Mammary epithelial cell (primary cell): ENCODE measurements at regions not wholly inside any gene's neighbourhood (a gene's known extent, or its start where the extent isn't known, plus 50 kb on each side); places are given as distances from the start of the nearest gene placed in this dataset.

Source experiments
- EZH2 ChIP-seq: IDR thresholded peaks from 2 replicates; pipeline ENCODE4 v1.6.1; 2012; ENCODE audit warnings: low read length, inconsistent platforms, borderline replicate concordance
- TF ChIP-seq, protein P1 (sequence below), 2 donors: IDR thresholded peaks in 1 of 2; conservative IDR thresholded peaks in 1 of 2; 2 replicates each; pipeline ENCODE4 v1.5.1; 2011 to 2012; ENCODE audit warnings: inconsistent platforms in 2 of 2, low read length in 2 of 2, mild to moderate bottlenecking in 2 of 2, control low read depth in 1 of 2, low read depth in 1 of 2; ENCODE audit not compliant: insufficient read depth in 1 of 2; ENCODE audit errors: extremely low read depth in 1 of 2

- TF ChIP-seq, protein P1, sequence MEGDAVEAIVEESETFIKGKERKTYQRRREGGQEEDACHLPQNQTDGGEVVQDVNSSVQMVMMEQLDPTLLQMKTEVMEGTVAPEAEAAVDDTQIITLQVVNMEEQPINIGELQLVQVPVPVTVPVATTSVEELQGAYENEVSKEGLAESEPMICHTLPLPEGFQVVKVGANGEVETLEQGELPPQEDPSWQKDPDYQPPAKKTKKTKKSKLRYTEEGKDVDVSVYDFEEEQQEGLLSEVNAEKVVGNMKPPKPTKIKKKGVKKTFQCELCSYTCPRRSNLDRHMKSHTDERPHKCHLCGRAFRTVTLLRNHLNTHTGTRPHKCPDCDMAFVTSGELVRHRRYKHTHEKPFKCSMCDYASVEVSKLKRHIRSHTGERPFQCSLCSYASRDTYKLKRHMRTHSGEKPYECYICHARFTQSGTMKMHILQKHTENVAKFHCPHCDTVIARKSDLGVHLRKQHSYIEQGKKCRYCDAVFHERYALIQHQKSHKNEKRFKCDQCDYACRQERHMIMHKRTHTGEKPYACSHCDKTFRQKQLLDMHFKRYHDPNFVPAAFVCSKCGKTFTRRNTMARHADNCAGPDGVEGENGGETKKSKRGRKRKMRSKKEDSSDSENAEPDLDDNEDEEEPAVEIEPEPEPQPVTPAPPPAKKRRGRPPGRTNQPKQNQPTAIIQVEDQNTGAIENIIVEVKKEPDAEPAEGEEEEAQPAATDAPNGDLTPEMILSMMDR (conservative IDR thresholded peaks at IDR 0.05 in 1 of 2, IDR thresholded peaks at IDR 0.05 in 1 of 2; ENCODE audit: extremely low read depth in 1 of 2, insufficient read depth in 1 of 2, low read depth in 1 of 2, low read length in 2 of 2), result no peak
- TF ChIP-seq EZH2, result no peak
Measured at GRCh38 chr2:343355-343754, 55.5 kb upstream of the ALKAL2 start.
